Parathyroid adenoma (tissue), 2 donors: ENCODE measurements at regions not wholly inside any gene's neighbourhood (a gene's known extent, or its start where the extent isn't known, plus 50 kb on each side); places are given as distances from the start of the nearest gene placed in this dataset.

Experiments
- H2AFZ ChIP-seq: fragments of 300-600 bp; sonication (generic); one replicate; pipeline ENCODE4 v1.7.0; 2017; ENCODE audit warnings: antibody characterized with exemption, mild to moderate bottlenecking
- H3K27ac ChIP-seq: fragments of 300-600 bp; sonication (generic); one replicate; pipeline ENCODE4 v1.7.0; 2017
- H3K27me3 ChIP-seq: fragments of 300-600 bp; sonication (generic); one replicate; pipeline ENCODE4 v1.7.0; 2017; ENCODE audit warnings: low read length; ENCODE audit not compliant: control insufficient read depth, insufficient read depth
- H3K36me3 ChIP-seq: fragments of 300-600 bp; sonication (generic); one replicate; pipeline ENCODE4 v1.7.0; 2017; ENCODE audit warnings: low read length; ENCODE audit not compliant: control insufficient read depth, insufficient read depth
- H3K4me1 ChIP-seq: fragments of 300-600 bp; sonication (generic); one replicate; pipeline ENCODE4 v1.7.0; 2017; ENCODE audit warnings: control low read depth
- H3K4me2 ChIP-seq: fragments of 300-600 bp; sonication (generic); one replicate; pipeline ENCODE4 v1.7.0; 2017; ENCODE audit warnings: low read length
- H3K4me3 ChIP-seq: fragments of 300-600 bp; sonication (generic); one replicate; pipeline ENCODE4 v1.7.0; 2017; ENCODE audit warnings: low read depth, low read length
- H3K79me2 ChIP-seq: fragments of 300-600 bp; sonication (generic); one replicate; pipeline ENCODE4 v1.7.0; 2017; ENCODE audit warnings: control low read depth
- H3K9ac ChIP-seq: fragments of 300-600 bp; sonication (generic); one replicate; pipeline ENCODE4 v1.7.0; 2017; ENCODE audit warnings: mild to moderate bottlenecking
- H3K9me3 ChIP-seq: fragments of 300-600 bp; sonication (generic); one replicate; pipeline ENCODE4 v1.7.0; 2017; ENCODE audit warnings: low read length; ENCODE audit not compliant: control insufficient read depth
- CTCF ChIP-seq: fragments of 300-600 bp; sonication (generic); IDR thresholded peaks from one replicate; pipeline ENCODE4 v1.7.0; 2017; ENCODE audit warnings: antibody characterized with exemption, mild to moderate bottlenecking
- donor health status: primary hyperparathyroidism.

- Histone ChIP-seq H3K27ac (no peak overlapping the region), H3K4me2 (no peak overlapping the region), H3K4me3 (no peak overlapping the region), H3K9ac (no peak overlapping the region), H2AFZ (no peak overlapping the region), H3K79me2 (no peaks in the 10 kb centered on the region), H3K4me1 (no peaks in the 10 kb centered on the region), H3K9me3 (no peaks in the 10 kb centered on the region), H3K27me3 (no peaks in the 10 kb centered on the region), H3K36me3 (no peaks in the 10 kb centered on the region)
- no peak for TF ChIP-seq CTCF
Measured at GRCh38 chr13:105814219-105814901, 721.1 kb downstream of the EFNB2 start.

GRCh38 chr13:105806628-105806920 lies 728.9 kb downstream of the EFNB2 start:
- Histone ChIP-seq H3K79me2 (no peaks in the 10 kb centered on the region), H2AFZ (no peak overlapping the region)
- no peak for TF ChIP-seq CTCF

GRCh38 chr13:105805892-105806627 lies 729.4 kb downstream of the EFNB2 start:
- Histone ChIP-seq H3K27ac (no peak overlapping the region), H3K4me1 (no peaks in the 10 kb centered on the region), H3K79me2 (no peaks in the 10 kb centered on the region), H3K9me3 (no peaks in the 10 kb centered on the region), H3K9ac (no peak overlapping the region), H3K27me3 (no peaks in the 10 kb centered on the region), H3K4me3 (no peak overlapping the region), H3K36me3 (no peaks in the 10 kb centered on the region), H3K4me2 (no peak overlapping the region), H2AFZ (no peak overlapping the region)
- TF ChIP-seq CTCF = no peak

More at GRCh38 chr13:105806628-105806920, 728.9 kb downstream of the EFNB2 start:
- no peak overlapping the region for H3K4me2 ChIP-seq
- H3K4me1 ChIP-seq = no peaks in the 10 kb centered on the region
- H3K27ac ChIP-seq = no peak overlapping the region
- no peaks in the 10 kb centered on the region for H3K36me3 ChIP-seq
- no peaks in the 10 kb centered on the region for H3K27me3 ChIP-seq
- no peaks in the 10 kb centered on the region for H3K9me3 ChIP-seq
- H3K4me3 ChIP-seq = no peak overlapping the region
- H3K9ac ChIP-seq = no peak overlapping the region

- no peak overlapping the region for H3K9ac ChIP-seq
- no peaks in the 10 kb centered on the region for H3K79me2 ChIP-seq
- no peak overlapping the region for H3K4me3 ChIP-seq
- no peaks in the 10 kb centered on the region for H3K27me3 ChIP-seq
- no peak for TF ChIP-seq CTCF
- H3K27ac ChIP-seq = no peak overlapping the region
- H3K9me3 ChIP-seq = no peaks in the 10 kb centered on the region
- H2AFZ ChIP-seq = no peak overlapping the region
- no peak overlapping the region for H3K4me2 ChIP-seq
- no peaks in the 10 kb centered on the region for H3K4me1 ChIP-seq
- no peaks in the 10 kb centered on the region for H3K36me3 ChIP-seq
Measured at GRCh38 chr13:105804561-105805190, 730.8 kb downstream of the EFNB2 start.
